ENCODE measurements at regions not wholly inside any gene's neighbourhood (a gene's known extent, or its start where the extent isn't known, plus 50 kb on each side); places are given as distances from the start of the nearest gene placed in this dataset.

DNA sequence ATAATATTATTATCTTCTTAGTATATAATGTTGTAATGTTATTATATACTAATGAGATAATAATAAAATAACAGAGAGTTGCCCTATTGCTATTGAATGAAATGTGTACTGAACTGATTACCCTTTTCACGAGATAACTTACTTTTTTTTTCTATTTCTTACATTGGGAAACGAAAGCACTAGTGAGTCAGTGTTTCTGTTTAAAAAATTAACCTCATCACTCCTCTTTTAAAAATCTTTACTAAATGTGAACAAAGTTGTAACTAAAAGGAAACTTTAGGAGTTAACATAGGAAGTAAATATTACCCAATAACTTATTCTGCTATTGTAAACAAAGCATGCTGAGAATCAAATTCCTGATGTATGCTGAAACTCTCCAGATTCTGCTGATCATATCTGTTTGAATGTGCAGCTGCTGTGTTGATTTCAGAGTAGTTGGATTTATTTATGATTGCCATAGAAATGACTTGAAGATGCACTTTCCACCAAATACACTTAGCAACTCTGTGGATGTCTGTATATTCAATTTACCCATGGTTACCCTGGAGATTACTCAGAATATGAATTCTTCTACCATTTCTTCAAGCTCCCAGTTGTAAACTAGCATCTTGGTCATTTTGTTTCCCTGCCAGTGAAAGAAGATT lies 523.4 kb downstream of the TENT5A start:
- DNase-seq (ENCODE audit: low spot score) (no peak), ATAC-seq (ENCODE audit: low FRiP score) (no peak)
- TF ChIP-seq, protein P1, sequence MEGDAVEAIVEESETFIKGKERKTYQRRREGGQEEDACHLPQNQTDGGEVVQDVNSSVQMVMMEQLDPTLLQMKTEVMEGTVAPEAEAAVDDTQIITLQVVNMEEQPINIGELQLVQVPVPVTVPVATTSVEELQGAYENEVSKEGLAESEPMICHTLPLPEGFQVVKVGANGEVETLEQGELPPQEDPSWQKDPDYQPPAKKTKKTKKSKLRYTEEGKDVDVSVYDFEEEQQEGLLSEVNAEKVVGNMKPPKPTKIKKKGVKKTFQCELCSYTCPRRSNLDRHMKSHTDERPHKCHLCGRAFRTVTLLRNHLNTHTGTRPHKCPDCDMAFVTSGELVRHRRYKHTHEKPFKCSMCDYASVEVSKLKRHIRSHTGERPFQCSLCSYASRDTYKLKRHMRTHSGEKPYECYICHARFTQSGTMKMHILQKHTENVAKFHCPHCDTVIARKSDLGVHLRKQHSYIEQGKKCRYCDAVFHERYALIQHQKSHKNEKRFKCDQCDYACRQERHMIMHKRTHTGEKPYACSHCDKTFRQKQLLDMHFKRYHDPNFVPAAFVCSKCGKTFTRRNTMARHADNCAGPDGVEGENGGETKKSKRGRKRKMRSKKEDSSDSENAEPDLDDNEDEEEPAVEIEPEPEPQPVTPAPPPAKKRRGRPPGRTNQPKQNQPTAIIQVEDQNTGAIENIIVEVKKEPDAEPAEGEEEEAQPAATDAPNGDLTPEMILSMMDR (IDR thresholded peaks at IDR 0.05) = no peak

DNA sequence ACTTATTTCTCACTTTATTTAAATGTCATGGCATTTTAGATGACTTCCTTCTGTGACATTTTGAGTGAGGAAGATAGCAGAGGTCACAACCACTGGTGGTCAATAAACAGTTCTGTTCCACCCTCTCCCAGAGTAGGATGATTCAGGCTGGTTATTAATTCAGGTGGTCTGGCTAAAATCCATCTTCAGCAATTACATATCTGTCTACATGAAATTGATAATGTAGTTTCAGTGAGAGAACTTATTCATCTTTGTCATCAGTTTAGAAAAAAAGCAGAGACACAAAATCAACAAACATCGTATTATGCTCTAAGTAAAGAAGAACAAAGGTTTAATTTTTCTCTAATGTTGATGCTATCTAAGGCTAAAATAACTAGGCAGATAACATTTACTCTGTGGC lies 525.5 kb downstream of the TENT5A start:
- ATAC-seq (ENCODE audit: low FRiP score) (no peak), DNase-seq (ENCODE audit: low spot score) (no peak)
- TF ChIP-seq, protein P1 (IDR thresholded peaks at IDR 0.05) = no peak

DNA sequence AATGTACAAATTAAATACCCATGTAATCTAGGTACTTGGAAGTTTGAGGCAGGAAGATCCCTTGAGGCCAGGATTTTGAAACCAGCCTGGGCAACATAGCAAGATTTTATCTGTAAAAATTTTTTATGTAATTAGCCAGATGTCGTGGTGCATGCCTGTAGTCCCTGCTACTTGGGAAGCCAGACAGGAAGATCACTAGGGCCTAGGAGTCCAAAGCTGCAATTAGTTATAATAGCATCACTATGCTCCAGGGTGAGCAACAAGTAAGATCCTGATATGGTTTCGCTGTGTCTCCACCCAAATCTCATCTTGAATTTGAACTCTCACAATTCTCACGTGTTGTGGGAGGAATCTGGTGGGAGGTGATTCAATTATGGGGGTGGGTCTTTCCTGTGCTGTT lies 535.8 kb downstream of the TENT5A start:
- DNase-seq (ENCODE audit: low spot score) = no peak
- TF ChIP-seq, protein P1 (IDR thresholded peaks at IDR 0.05) = no peak
- no peak for ATAC-seq (ENCODE audit: low FRiP score)

DNA sequence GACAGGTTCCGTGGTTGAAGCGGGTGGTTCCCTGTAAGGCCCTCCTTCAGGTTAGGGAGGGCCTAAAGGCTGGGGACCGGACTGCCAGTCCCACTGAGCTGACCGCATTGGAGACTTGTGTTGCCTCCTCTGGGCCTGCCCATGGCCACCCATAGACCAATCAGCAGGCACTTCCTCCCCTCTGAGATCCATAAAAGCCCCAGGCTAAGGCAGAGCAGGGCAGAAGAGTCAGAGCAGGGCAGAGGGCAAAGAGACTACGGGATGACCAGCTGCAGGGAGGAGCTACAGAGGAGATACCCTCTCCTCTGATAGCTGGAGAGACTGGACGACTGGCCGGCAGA lies 537.4 kb downstream of the TENT5A start:
- TF ChIP-seq, protein P1 (IDR thresholded peaks at IDR 0.05) = no peak
- no peak for DNase-seq (ENCODE audit: low spot score)
- no peak for ATAC-seq (ENCODE audit: low FRiP score)

DNA sequence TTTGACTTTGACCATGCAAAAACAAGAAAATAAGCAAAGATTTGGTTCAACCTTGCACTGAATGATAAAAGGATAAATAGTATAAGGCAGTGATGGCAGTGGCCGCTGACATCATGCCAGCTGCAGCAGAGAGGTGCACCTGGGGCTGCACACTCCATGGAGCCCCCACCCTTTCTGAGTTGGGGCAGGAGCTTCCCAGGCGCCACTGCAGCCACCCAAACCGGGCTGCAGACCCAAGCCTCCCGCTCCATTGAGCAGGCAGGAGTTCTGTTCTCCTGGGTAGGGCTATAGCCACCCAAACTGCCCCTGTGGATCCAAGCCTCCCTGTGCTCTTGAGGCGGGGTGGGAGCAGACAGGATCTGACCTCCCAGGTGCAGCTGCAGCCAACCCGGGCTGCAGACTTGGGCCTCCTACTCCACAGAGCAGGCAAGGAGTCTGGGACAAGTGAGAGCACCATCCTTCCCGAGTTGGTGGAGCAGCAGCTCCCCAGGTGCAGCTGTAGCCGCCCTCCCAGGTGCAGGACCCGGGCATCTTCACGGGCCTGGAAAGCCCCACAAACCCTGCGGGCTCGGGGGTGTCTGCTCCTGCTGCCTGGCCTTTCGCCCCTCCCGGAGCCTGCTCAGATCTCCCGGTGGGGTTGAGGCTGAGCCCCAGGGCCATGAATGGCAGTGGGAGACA lies 537.9 kb downstream of the TENT5A start:
- no peak for DNase-seq (ENCODE audit: low spot score)
- ATAC-seq (ENCODE audit: low FRiP score) = no peak
- TF ChIP-seq, protein P1 (IDR thresholded peaks at IDR 0.05) = no peak

DNA sequence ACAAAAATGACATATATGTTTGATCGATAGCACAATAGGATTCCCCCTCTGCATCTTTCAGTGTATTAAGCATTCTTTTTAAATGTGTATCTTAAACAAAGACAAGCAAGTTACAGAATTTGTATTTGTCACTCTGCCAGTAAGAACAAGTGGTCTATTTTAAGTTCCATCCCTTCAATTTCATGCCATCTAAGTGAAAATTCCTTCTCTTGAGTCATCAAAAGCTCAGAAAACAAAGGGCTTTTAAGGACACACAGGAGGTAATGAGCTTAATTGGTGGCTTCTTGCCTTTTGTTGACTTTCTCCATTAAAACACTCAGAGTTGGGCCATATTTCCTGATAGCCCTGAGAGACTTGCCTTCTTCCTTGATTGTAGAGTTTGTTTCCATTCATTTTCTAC lies 547.8 kb downstream of the TENT5A start:
- TF ChIP-seq, protein P1 (IDR thresholded peaks at IDR 0.05) = no peak
- ATAC-seq (ENCODE audit: low FRiP score) (no peak), DNase-seq (ENCODE audit: low spot score) (no peak)

DNA sequence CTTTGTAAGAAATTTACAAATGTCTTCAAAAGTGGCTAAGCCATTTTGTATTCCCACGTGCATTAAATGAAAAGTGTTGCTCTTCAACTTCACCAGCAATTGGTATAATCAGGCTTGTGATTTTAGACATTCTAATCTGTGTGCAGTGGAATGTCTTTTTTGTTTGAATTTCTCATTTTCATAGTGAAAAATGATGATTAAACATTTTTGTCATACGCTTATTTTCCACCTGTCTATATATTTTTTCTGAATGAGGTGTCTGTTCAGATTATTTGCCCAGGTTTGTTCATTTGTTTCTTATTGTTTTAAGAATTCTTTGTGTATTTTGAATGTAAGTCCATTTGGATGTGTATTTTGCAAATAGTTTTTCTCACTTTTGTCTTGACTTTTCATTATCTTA lies 558.1 kb downstream of the TENT5A start:
- TF ChIP-seq, protein P1 (IDR thresholded peaks at IDR 0.05) = no peak
- ATAC-seq (ENCODE audit: low FRiP score) (no peak), DNase-seq (ENCODE audit: low spot score) (no peak)
